ENCODE measurements at regions not wholly inside any gene's neighbourhood (a gene's known extent, or its start where the extent isn't known, plus 50 kb on each side); places are given as distances from the start of the nearest gene placed in this dataset.

GRCh38 chr16:5873221-5873620 lies 775.6 kb upstream of the EEF2KMT start:
- no peak for DNase-seq

DNA sequence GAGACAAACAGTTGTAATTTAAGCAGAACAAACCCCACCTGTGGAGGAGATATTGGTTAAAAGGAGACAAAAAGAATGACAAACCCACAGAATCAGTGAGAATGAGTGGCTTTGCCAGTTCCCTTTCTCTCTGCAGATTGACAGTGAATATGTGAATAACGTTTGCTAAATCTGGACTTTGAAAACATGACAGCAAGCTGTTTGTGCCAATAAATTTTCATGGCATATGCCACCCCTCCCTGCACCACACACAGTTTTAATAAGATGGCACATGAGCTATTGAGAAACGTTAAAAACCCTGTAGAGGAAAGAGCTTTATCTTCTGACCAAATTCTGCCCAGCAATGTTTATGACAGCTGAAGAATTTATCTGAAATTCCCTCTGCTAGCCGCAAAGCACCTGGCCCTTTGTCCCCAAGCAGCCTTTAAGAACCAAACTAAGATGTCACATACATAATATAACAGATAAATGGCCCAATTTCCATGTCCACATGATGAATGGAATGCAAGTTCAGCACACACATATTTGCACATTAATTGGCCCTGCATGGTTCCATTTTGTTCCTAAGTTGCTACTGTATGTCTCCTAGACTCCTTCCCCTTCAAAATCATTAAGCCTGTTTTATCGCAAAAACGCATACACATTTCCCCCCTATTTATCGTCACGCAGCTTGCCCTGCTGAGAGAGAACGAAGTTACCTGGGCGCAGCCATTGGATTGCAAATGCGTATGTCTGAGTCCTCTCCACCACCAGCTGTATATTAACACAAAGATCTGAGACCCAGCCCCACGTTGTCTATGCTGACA lies 773.5 kb upstream of the EEF2KMT start:
- no peak for DNase-seq

- no peak for DNase-seq
Observed at GRCh38 chr16:5867250-5867649, 769.7 kb upstream of the EEF2KMT start.

DNA sequence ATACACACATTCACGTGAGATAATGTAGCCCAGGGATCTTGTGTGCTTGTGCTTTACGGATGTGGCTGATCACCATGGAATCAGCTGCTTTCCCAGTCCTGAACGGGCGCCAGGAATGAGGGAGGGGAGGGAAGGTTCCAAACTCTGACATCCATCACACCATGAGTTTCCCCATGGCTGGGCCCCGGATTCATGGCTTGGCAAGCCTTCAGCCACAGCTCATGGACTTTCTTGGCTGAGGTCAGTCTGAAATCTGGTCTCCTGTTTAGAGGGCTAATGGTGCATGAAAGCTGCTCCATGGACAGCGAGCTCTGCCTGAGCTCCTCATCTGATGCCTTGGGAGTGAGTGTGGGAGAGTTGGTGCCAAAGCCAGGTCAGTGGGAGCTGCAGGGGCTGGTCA lies 767.6 kb upstream of the EEF2KMT start:
- DNase-seq: no peak

- no peak for DNase-seq
Observed at GRCh38 chr16:5863071-5863606, 765.5 kb upstream of the EEF2KMT start.

GRCh38 chr16:5862103-5862840 lies 764.7 kb upstream of the EEF2KMT start:
- no peak for DNase-seq

GRCh38 chr16:5861241-5861640 lies 763.6 kb upstream of the EEF2KMT start:
- no peak for DNase-seq

DNA sequence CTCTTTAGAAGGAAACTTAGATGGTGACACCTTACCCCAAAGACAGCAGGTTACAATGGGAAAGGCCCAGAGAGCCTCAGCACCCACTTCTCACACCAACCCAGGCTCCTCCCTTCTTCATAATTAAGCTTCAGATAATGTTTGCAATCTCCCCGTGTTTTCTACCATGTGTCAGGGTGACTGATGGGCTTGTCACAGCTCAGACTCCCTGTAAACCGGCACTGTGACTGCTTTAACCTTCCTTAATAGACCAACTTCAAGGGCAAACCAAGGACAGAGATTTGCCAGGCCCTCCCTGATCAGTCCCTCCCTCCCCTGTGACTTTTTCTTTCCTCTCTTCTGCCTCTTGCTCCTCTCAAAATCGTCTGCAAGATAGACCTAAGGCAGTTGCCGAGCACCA lies 760.6 kb upstream of the EEF2KMT start:
- DNase-seq: no peak

DNA sequence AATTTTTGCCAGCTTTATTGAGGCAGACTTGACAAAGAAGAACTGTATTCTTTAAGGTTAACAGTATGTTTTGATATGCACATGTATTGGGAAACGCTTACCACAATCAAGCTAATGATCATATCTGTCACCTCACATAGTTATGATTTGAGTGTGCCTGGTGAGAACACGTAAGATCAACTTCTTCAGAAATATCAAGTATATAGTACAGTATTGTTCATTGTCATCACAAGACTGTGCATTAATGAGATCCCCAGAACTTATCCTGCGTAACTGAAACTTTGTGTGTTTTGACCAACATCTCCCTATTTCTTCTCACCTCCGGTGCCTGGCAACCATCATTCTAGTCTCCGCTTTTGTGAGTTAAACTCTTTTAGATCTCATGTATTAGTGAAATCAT lies 756.4 kb upstream of the EEF2KMT start:
- DNase-seq: no peak

DNA sequence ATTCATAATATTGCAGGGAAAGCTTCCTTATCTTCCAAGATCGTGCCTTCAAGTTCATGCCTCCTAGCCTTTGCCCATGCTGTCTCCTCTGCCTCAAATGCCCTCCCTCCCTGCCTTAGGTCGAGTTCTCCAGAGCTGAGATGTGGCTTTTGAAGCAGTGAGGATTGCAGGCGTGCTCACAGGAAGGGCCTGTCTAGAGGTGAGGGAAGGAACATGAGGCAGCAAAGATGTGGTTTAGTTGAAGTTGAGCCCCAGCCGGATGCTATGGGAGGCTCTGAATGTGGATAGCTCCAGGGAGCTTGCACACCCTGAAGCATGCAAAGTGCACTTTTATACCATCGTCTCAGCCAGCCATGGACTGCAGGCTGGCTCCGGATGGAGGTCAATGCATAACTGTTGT lies 754.6 kb upstream of the EEF2KMT start:
- no peak for DNase-seq

DNA sequence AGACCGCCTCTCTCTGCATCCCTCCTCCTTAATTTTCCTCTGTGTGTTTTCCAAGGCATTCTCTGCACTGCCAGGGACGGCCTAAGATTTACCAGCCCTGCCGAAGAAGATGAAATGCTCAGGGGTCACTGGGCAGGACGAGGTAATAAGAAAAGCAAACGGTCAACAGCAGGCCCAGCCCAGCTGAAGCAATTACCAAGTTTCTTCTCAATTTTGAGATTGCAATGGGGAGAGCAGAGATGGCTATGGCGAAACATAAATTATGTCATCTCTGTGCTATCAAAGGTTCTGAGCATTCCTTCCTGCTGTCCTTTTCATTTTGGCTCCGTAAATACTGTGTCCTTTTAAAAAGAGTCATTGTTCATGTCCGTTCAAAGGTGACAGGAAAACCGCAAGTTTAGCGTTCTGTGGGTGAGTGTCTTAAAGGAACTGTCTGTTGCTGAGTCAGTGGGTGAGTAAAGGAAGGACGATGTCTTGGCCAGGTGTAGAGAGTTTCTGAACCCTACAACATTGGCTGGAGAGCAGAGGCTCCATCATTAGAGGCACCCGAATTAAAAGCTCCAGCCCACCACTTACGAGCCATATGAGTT lies 753.9 kb upstream of the EEF2KMT start:
- DNase-seq: no peak

- no peak for DNase-seq
Observed at GRCh38 chr16:5850632-5851392, 753.2 kb upstream of the EEF2KMT start.

DNA sequence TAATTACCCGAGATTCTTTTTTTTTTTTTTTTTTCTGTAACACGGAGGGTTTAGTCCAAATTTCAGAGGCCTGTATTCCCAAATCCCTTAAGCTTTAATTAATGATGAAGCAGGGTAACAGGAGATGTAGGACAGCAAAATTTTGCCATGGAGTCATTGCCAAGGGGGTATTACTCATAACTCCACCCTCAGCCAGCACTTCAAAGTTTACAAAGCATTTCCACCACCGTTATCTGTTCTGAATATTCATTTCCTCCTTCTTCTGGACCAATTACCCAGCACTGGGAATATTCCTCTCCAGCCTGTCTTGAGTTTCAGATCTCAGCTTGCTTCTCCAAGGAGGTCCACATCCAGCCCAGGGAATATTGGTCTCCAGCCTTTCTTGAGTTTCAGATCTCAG lies 747.5 kb upstream of the EEF2KMT start:
- DNase-seq: no peak

DNA sequence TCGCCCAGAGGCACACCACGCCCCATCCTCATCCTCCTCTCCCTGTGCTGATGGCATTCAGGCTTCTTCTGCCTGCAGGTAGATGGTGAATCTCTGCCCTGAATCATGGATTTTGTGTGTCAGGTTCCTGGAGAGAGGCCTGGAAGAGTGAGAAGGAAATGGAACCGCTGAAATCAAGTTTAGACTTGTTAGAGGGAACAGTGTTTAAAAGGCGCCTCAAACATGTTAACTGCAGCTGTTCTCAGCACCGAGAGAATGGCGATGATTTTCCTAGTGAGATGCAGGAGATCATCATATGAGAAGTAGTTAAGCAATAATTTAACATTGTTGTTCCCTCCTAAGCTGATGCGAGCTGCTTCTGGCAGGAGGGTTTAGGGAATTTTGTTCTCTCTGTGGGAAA lies 744.4 kb upstream of the EEF2KMT start:
- no peak for DNase-seq

DNA sequence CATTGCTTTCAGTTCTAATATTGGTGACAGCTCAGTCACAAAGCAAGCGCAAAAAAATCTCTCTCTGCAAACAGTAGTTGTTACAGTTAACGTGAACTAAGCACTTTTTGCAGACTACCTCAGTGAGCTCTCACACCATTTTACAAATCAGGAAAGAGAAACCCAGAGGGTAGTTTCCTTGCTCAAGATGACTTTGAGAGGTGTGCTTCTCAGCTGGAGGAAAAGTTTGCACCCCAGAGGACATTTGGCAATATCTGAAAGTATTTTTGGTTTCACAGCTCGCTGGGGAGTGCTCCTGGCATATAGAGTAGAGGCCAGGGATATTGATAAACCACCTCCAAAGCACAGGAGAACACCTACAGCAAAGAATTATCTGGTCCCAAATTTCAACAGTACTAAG lies 741.1 kb upstream of the EEF2KMT start:
- no peak for DNase-seq

DNA sequence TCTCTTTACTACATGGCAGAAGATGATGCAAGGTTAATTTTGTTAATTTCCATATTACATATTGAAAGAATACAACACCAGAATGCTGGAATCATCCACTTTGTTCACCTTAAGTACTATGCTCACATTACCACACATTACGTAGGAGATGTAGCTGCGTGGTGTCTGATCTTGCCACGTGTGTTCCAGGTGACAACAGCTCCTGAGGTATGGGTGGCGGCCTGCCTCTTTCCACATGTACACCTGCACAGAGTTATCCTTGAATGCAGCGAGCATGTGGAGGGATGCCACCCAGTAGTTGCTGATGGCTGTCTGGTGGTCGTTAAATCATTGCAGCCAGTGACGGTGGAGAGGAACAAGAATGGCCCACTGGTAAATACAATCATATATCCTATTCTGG lies 740.5 kb upstream of the EEF2KMT start:
- DNase-seq: no peak

DNA sequence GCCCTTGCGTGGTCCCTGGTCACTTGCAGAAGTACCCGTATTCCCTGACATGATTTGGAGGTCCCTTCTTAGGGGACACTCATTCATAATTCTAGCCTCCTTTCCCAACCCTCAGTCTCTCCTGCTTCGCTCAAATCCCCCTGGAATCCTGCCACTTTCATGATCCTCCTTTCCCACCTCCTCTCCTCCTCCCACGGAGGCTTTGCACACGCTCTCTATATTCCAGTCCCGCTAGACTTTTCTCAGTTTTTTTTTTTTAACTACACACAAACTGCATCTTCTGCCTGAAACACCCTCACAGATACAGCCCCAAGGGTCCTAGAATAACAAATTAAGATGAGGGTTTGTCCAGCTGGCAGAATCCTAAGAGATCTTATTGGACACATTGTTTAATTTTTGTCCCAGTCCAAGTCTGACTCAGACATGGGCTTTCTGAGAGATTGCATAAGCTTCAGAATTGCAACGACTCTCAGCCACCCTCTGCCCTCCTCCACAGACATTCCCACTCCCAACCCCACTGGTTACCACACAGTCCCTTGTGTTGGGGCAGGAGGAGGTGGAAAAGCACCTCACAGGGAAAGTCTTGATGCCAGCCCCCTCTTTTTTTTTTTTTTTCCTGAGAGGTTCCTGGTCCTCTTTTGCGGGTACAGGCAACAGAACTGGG lies 739.5 kb upstream of the EEF2KMT start:
- no peak for DNase-seq

GRCh38 chr16:5835876-5836275 lies 738.3 kb upstream of the EEF2KMT start:
- no peak for DNase-seq

DNA sequence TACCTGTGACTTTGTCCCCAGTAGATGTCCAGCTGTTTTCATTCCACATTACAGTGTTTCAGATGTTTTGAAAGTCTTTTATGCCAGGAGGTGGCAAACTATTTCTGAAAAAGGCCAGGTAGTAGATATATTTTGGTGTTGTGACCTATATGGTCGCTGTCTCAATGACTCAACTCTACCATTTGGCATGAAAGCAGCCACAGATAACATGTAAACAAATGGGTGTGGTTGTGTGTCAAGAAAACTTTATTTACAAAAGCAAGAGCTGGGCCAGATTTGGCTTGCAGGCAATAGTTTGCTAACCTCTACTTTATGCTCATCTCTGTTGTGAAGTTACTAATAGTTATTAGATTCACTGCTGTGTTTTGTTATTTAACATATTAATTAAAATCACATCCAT lies 728.7 kb upstream of the EEF2KMT start:
- DNase-seq: no peak

DNA sequence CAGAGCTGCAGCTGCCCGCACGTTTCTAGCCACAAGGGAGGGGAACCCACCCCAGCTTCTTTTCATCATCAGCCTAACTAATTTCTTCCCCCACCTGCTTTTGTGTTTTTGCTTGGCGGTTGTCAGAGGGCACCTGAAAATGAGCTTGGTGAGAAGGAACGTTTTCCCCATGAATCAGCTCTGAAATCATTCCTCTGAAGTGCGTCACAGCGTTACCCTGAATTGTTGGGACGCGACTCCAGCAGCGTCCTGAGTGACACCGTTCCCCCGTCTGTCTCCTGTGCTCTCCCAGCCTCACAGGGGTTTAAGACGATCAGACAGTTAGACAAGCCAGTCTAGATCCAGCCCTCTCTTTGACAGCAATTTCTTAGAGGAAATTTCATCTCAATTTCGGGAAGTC lies 722.9 kb upstream of the EEF2KMT start:
- no peak for DNase-seq

DNA sequence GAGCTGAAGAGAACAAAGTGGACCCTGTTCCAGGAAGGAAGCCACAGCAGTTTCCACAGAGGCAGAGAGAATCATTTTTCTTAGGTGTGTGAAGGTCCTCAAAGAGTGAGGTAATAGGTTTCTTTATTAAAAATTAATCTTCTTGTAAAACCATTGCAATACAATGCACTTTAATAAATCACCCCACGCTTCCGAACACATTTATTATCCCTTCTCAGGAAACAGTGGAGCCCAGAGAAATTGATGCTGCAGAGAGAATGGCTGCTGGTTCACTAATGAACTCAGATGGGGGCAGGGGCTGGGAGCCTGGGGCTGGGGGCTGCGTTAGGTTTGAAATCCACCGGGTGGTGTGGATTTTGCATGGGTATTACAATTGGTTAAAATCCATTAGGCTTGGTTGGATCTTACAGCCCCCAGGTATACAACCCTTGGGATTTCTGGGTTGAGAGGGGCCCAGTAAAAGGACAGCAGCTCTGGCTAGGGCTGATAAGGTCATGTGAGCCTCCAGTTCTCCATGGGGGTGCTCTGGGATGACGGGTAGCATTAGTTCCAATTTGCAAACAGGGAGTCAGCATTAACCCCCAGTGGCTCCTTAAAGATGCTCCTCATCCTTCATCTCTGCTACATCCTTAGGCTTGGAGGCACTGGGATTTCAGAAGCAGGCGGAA lies 718.1 kb upstream of the EEF2KMT start:
- DNase-seq: no peak

DNA sequence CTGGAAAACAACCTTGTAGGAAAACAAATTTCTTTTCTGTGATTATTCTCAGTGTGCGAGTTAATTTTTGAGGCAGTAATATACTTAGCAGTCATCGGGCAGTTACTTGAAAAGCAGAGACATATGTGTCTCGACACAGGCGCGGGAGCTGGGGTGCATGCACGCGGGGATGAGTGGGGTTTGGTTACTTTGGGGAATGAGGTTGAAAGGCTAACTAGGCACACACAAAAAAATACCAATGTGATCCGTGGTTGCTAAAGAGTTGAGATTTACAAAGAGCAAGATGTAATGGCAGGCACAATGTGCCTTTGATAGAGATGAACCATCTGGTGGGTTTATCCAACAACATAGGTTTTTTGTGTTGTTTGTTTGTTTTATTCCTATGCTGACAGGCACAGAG lies 703.8 kb upstream of the EEF2KMT start:
- no peak for DNase-seq

Measured in MV-4-11 (cell line).